ENCODE measurements at regions not wholly inside any gene's neighbourhood (a gene's known extent, or its start where the extent isn't known, plus 50 kb on each side); places are given as distances from the start of the nearest gene placed in this dataset.

DNA sequence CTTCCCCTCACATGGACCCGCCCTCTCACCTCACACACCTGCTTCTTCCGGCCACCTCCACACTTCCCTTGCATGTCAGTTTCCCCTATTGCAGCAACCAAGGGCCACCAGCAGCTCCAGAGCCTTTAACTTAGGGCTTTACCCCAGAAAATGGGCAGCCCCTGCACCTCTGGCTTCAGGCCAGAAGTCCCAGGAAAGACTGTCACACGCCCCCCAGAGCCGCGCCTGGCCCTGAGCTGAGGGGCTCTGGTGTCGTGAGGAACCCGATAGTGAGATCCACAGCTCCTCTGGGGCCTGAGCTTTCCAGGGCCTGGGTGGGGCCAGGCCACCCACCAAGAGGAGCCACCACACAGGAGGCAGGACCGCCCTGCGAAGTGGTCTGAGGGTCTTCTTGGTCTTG lies 182.4 kb downstream of the DLL1 start:
- TF ChIP-seq EP300 (IDR thresholded peaks at IDR 0.05) = no peak
- TF ChIP-seq, protein P1, sequence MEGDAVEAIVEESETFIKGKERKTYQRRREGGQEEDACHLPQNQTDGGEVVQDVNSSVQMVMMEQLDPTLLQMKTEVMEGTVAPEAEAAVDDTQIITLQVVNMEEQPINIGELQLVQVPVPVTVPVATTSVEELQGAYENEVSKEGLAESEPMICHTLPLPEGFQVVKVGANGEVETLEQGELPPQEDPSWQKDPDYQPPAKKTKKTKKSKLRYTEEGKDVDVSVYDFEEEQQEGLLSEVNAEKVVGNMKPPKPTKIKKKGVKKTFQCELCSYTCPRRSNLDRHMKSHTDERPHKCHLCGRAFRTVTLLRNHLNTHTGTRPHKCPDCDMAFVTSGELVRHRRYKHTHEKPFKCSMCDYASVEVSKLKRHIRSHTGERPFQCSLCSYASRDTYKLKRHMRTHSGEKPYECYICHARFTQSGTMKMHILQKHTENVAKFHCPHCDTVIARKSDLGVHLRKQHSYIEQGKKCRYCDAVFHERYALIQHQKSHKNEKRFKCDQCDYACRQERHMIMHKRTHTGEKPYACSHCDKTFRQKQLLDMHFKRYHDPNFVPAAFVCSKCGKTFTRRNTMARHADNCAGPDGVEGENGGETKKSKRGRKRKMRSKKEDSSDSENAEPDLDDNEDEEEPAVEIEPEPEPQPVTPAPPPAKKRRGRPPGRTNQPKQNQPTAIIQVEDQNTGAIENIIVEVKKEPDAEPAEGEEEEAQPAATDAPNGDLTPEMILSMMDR (IDR thresholded peaks at IDR 0.05) = no peak
- TF ChIP-seq POLR2A (IDR thresholded peaks at IDR 0.05; ENCODE audit: low read depth) = no peak
- no peak for TF ChIP-seq POLR2AphosphoS5 (IDR thresholded peaks at IDR 0.05)

Measured in esophagus muscularis mucosa (tissue), 4 donors.